ENCODE measurements at regions not wholly inside any gene's neighbourhood (a gene's known extent, or its start where the extent isn't known, plus 50 kb on each side); places are given as distances from the start of the nearest gene placed in this dataset.

DNA sequence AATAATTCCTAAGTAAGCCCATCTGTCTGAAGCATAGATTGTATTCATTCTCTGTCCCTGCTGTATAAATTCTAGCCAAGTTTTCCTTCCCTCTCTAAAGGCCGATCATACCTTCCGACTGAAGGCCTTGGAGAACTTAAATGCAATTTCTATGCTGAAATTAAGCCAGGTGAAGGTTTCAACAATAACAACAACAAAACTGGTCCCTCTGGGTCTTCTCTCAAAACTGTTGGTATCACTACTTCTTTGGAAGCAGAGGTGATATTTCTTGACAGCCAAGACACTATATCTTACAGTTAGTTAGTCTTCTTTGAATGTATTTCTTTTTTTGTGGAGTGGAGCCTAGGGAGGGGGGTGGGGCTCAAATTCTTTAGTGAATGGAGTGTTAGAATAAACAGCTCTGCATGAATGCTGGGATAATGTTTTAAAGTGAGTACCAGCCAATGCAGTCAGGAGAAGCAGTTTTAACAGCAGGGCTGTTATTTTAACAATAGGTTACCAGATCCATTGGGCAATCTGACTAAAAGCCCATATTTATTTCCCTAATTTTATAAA lies 508.9 kb downstream of the EBF1 start:
- no peak overlapping the region for H3K9ac ChIP-seq (ENCODE audit: insufficient read depth, low read length, poor library complexity, severe bottlenecking)
- H3K36me3 Mint-ChIP-seq = no peaks in the 10 kb centered on the region
- intact Hi-C loops (cut with micrococcal nuclease) = no loop called here
- no peak overlapping the region for H3K27ac Mint-ChIP-seq
- DNase-seq = no peak
- peaks cover 9 to 12% of the 10 kb centered on the region in 2 donors for H3K27me3 ChIP-seq (ENCODE audit: control insufficient read depth in 2 of 2, insufficient read depth in 2 of 2, low read length in 2 of 2)
- H3K36me3 ChIP-seq (replicated peaks in 1 of 2; ENCODE audit: control insufficient read depth in 1 of 2, insufficient read depth in 2 of 2, low read length in 2 of 2) = no peaks in the 10 kb centered on the region
- no peak overlapping the region for H3K4me2 ChIP-seq (replicated peaks; ENCODE audit: extremely low read depth, low read length, poor library complexity, severe bottlenecking)
- no peak overlapping the region for H3K4me3 ChIP-seq (replicated peaks in 1 of 3; ENCODE audit: low read depth in 2 of 3, low read length in 3 of 3)
- H3K27me3 Mint-ChIP-seq (ENCODE audit: low read depth in 3 of 3) = peaks cover 8 to 28% (median 9%) of the 10 kb centered on the region in 3 donors
- no CpG with 5 or more reads among the region's 2 CpGs for WGBS (ENCODE audit: insufficient coverage)
- no peaks in the 10 kb centered on the region for H3K9me3 ChIP-seq (replicated peaks in 1 of 2; ENCODE audit: control insufficient read depth in 1 of 2, insufficient read depth in 1 of 2, low read length in 2 of 2)
- no peaks in the 10 kb centered on the region for H3K4me1 ChIP-seq (ENCODE audit: control insufficient read depth in 1 of 2, insufficient read depth in 2 of 2, low read length in 2 of 2)
- no peaks in the 10 kb centered on the region for H3K4me1 Mint-ChIP-seq
- TF ChIP-seq, protein P1, sequence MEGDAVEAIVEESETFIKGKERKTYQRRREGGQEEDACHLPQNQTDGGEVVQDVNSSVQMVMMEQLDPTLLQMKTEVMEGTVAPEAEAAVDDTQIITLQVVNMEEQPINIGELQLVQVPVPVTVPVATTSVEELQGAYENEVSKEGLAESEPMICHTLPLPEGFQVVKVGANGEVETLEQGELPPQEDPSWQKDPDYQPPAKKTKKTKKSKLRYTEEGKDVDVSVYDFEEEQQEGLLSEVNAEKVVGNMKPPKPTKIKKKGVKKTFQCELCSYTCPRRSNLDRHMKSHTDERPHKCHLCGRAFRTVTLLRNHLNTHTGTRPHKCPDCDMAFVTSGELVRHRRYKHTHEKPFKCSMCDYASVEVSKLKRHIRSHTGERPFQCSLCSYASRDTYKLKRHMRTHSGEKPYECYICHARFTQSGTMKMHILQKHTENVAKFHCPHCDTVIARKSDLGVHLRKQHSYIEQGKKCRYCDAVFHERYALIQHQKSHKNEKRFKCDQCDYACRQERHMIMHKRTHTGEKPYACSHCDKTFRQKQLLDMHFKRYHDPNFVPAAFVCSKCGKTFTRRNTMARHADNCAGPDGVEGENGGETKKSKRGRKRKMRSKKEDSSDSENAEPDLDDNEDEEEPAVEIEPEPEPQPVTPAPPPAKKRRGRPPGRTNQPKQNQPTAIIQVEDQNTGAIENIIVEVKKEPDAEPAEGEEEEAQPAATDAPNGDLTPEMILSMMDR (IDR thresholded peaks at IDR 0.05) = no peak
- no peak overlapping the region for H3K4me3 Mint-ChIP-seq
- peaks cover 0 to 8% (median 2%) of the 10 kb centered on the region in 7 donors for H3K9me3 Mint-ChIP-seq
- H3K79me2 ChIP-seq (ENCODE audit: insufficient read depth, low read length) = no peaks in the 10 kb centered on the region
- no peak overlapping the region for H2AFZ ChIP-seq (ENCODE audit: insufficient read depth, low read depth, low read length, poor library complexity, severe bottlenecking)
- no peak overlapping the region for H3K27ac ChIP-seq (ENCODE audit: low read depth in 1 of 2, low read length in 2 of 2)
- H4K20me1 ChIP-seq (ENCODE audit: insufficient read depth, low read length) = no peaks in the 10 kb centered on the region

DNA sequence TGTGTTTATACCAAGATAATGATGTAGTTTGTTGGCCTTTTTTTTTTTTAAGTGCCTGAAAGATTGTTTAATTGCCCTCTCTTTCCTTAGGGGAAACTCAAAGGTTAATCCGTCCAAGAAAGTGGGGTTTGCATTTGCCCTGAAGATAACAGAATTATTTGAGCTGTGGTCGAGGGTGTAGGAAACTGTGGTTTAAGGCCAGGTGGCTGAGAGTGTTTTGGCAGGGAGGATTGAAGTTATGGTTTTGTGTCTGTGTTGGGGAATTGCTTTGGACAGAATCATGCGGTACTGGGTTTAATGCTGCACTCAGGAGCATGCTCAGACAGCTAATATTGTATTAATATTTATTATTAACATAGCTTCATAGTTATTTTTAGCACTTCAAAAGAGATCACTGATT lies 509.8 kb downstream of the EBF1 start:
- no peaks in the 10 kb centered on the region for H3K79me2 ChIP-seq (ENCODE audit: insufficient read depth, low read length)
- 0% methylated on average over 2 of the region's 3 CpGs for WGBS (ENCODE audit: insufficient coverage)
- H3K27ac ChIP-seq (ENCODE audit: low read depth in 1 of 2, low read length in 2 of 2) = no peak overlapping the region
- Mint-ChIP-seq H3K27ac (no peak overlapping the region), H3K36me3 (no peaks in the 10 kb centered on the region), H3K27me3 (ENCODE audit: low read depth in 3 of 3) (peaks cover 8 to 28% (median 9%) of the 10 kb centered on the region in 3 donors), H3K4me3 (peak overlapping the region in 1 of 2 donors; percentile 40), H3K9me3 (peaks cover under 1 to 8% (median 4%) of the 10 kb centered on the region in 7 donors), H3K4me1 (no peaks in the 10 kb centered on the region)
- no peak overlapping the region for H3K4me3 ChIP-seq (replicated peaks in 1 of 3; ENCODE audit: low read depth in 2 of 3, low read length in 3 of 3)
- no peak overlapping the region for H2AFZ ChIP-seq (ENCODE audit: insufficient read depth, low read depth, low read length, poor library complexity, severe bottlenecking)
- H3K36me3 ChIP-seq (replicated peaks in 1 of 2; ENCODE audit: control insufficient read depth in 1 of 2, insufficient read depth in 2 of 2, low read length in 2 of 2) = no peaks in the 10 kb centered on the region
- no peaks in the 10 kb centered on the region for H3K9me3 ChIP-seq (replicated peaks in 1 of 2; ENCODE audit: control insufficient read depth in 1 of 2, insufficient read depth in 1 of 2, low read length in 2 of 2)
- no peaks in the 10 kb centered on the region for H3K4me1 ChIP-seq (ENCODE audit: control insufficient read depth in 1 of 2, insufficient read depth in 2 of 2, low read length in 2 of 2)
- H3K4me2 ChIP-seq (replicated peaks; ENCODE audit: extremely low read depth, low read length, poor library complexity, severe bottlenecking) = no peak overlapping the region
- H3K27me3 ChIP-seq (ENCODE audit: control insufficient read depth in 2 of 2, insufficient read depth in 2 of 2, low read length in 2 of 2) = peaks cover 9 to 12% of the 10 kb centered on the region in 2 donors
- no peak for DNase-seq
- TF ChIP-seq, protein P1 (IDR thresholded peaks at IDR 0.05) = no peak
- intact Hi-C loops (cut with micrococcal nuclease) = no loop called here
- no peak overlapping the region for H3K9ac ChIP-seq (ENCODE audit: insufficient read depth, low read length, poor library complexity, severe bottlenecking)
- no peaks in the 10 kb centered on the region for H4K20me1 ChIP-seq (ENCODE audit: insufficient read depth, low read length)
